Loucy (cell line): ENCODE measurements at regions not wholly inside any gene's neighbourhood (a gene's known extent, or its start where the extent isn't known, plus 50 kb on each side); places are given as distances from the start of the nearest gene placed in this dataset.

Experiments used
- H2AFZ ChIP-seq: fragments of 200-600 bp; sonication (generic); 2 replicates; pipeline ENCODE4 v1.6.0; 2016; ENCODE audit warnings: antibody characterized with exemption, mild to moderate bottlenecking, low read length, moderate library complexity
- H3F3A ChIP-seq: fragments of 200-600 bp; 2 replicates; pipeline ENCODE4 v1.6.0; 2016; ENCODE audit warnings: antibody characterized with exemption, low read depth, mild to moderate bottlenecking
- H3K27me3 ChIP-seq: fragments of 200-600 bp; sonication (generic); 2 replicates; pipeline ENCODE4 v1.6.1; 2014; ENCODE audit warnings: low read length, mild to moderate bottlenecking; ENCODE audit not compliant: insufficient read depth, poor library complexity, severe bottlenecking
- H3K36me3 ChIP-seq: fragments of 200-600 bp; sonication (generic); 2 replicates; pipeline ENCODE4 v1.6.1; 2016; ENCODE audit warnings: low read length; ENCODE audit not compliant: insufficient read depth
- H3K4me1 ChIP-seq: fragments of 200-600 bp; sonication (generic); 2 replicates; pipeline ENCODE4 v1.5.1; 2014; ENCODE audit warnings: low read length, mild to moderate bottlenecking; ENCODE audit not compliant: insufficient read depth, poor library complexity, severe bottlenecking
- H3K4me2 ChIP-seq: fragments of 200-600 bp; sonication (generic); 2 replicates; pipeline ENCODE4 v1.6.0; 2014; ENCODE audit warnings: antibody characterized with exemption, low read length, low read depth, mild to moderate bottlenecking; ENCODE audit not compliant: poor library complexity, severe bottlenecking
- H3K4me3 ChIP-seq: fragments of 200-600 bp; sonication (generic); 2 replicates; pipeline ENCODE4 v1.5.1; 2014; ENCODE audit warnings: low read length, mild to moderate bottlenecking, mixed read lengths; ENCODE audit not compliant: poor library complexity, severe bottlenecking
- H3K79me2 ChIP-seq: fragments of 200-600 bp; sonication (generic); 2 replicates; pipeline ENCODE4 v1.6.1; 2014; ENCODE audit warnings: low read length; ENCODE audit not compliant: insufficient read depth
- H3K9ac ChIP-seq: fragments of 200-600 bp; sonication (generic); 2 replicates; pipeline ENCODE4 v1.6.0; 2014; ENCODE audit warnings: mild to moderate bottlenecking, low read depth, low read length, moderate library complexity; ENCODE audit not compliant: poor library complexity, severe bottlenecking
- H3K9me2 ChIP-seq: fragments of 200-600 bp; sonication (generic); replicated peaks from 2 replicates; pipeline ENCODE4 v1.6.1; 2016; ENCODE audit warnings: low read depth, low read length, mixed read lengths
- H3K9me3 ChIP-seq: fragments of 200-600 bp; sonication (generic); 2 replicates; pipeline ENCODE4 v1.6.1; 2014; ENCODE audit warnings: mild to moderate bottlenecking, antibody characterized with exemption, low read length, low read depth; ENCODE audit not compliant: insufficient read depth
- H4K20me1 ChIP-seq: fragments of 200-600 bp; sonication (generic); 2 replicates; pipeline ENCODE4 v1.6.0; 2014; ENCODE audit warnings: antibody characterized with exemption, low read length, mild to moderate bottlenecking; ENCODE audit not compliant: insufficient read depth, poor library complexity, severe bottlenecking
- EZH2phosphoT487 ChIP-seq: fragments of 200-600 bp; IDR thresholded peaks from 2 replicates; pipeline ENCODE4 v1.6.1; 2018; ENCODE audit warnings: antibody characterized with exemption, mild to moderate bottlenecking, moderate library complexity, borderline replicate concordance
- TF ChIP-seq, protein P1 (sequence below): fragments of 200-600 bp; sonication (generic); conservative IDR thresholded peaks from 2 replicates; pipeline ENCODE4 v1.5.1; 2014; ENCODE audit warnings: mild to moderate bottlenecking, antibody characterized with exemption, low read length

GRCh38 chr15:99921101-99921500 lies 187.9 kb upstream of the LYSMD4 start:
- Histone ChIP-seq H3K9me3 (no peaks in the 10 kb centered on the region), H4K20me1 (no peaks in the 10 kb centered on the region), H3F3A (no peaks in the 10 kb centered on the region), H3K9ac (no peak overlapping the region), H2AFZ (no peak overlapping the region), H3K4me3 (no peak overlapping the region), H3K36me3 (no peaks in the 10 kb centered on the region), H3K27me3 (no peaks in the 10 kb centered on the region), H3K9me2 (no peaks in the 10 kb centered on the region), H3K4me1 (no peaks in the 10 kb centered on the region), H3K79me2 (no peaks in the 10 kb centered on the region), H3K4me2 (no peak overlapping the region)
- TF ChIP-seq EZH2phosphoT487 = no peak
- TF ChIP-seq, protein P1, sequence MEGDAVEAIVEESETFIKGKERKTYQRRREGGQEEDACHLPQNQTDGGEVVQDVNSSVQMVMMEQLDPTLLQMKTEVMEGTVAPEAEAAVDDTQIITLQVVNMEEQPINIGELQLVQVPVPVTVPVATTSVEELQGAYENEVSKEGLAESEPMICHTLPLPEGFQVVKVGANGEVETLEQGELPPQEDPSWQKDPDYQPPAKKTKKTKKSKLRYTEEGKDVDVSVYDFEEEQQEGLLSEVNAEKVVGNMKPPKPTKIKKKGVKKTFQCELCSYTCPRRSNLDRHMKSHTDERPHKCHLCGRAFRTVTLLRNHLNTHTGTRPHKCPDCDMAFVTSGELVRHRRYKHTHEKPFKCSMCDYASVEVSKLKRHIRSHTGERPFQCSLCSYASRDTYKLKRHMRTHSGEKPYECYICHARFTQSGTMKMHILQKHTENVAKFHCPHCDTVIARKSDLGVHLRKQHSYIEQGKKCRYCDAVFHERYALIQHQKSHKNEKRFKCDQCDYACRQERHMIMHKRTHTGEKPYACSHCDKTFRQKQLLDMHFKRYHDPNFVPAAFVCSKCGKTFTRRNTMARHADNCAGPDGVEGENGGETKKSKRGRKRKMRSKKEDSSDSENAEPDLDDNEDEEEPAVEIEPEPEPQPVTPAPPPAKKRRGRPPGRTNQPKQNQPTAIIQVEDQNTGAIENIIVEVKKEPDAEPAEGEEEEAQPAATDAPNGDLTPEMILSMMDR = no peak

DNA sequence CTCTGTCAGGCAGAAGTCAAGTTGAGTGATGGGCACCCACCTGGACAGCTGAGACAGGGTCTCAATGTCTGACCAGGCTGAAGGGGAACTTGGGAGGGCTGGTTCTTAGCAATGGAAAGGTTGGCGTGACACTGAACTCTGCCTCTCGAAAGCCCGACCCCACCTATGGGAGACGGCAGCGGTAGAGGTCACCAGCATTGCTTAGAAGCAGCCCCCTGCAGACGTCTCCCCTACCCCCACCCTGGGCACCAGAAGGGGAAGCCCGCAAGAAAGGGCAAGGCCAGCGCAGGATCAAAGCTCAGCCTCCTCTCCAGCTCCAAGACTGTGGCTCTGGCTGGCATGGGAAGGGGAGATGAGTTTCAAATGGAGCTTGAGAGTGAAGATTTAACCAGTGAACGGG lies 184.8 kb upstream of the LYSMD4 start:
- Histone ChIP-seq H3F3A (no peaks in the 10 kb centered on the region), H3K9ac (no peak overlapping the region), H3K9me3 (no peaks in the 10 kb centered on the region), H3K4me3 (no peak overlapping the region), H3K36me3 (no peaks in the 10 kb centered on the region), H3K4me1 (no peaks in the 10 kb centered on the region), H3K27me3 (no peaks in the 10 kb centered on the region), H4K20me1 (no peaks in the 10 kb centered on the region), H3K4me2 (no peak overlapping the region), H3K9me2 (no peaks in the 10 kb centered on the region), H3K79me2 (no peaks in the 10 kb centered on the region), H2AFZ (no peak overlapping the region)
- TF ChIP-seq, protein P1 = no peak
- no peak for TF ChIP-seq EZH2phosphoT487

DNA sequence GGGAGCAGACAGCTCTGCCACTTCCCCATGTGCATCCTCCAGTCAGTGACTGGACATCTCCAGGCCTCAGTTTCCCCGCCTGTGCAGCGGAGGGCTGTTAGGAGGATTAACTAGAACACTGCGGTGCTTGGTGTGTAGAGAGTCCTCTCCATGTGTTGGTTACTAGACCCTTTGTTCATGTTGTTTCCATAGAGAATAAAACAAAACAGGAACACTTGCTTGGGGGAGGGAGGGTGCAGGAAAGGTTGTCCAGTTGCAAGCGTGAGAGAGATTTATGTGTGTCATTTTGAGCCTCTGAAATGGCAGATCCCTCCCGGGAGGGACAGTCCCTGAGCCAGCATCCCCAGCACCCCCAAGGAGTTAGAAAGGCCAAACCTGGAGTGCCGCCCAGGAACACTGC lies 184.0 kb upstream of the LYSMD4 start:
- no peaks in the 10 kb centered on the region for H3K9me3 ChIP-seq
- no peaks in the 10 kb centered on the region for H3F3A ChIP-seq
- H3K4me1 ChIP-seq = no peaks in the 10 kb centered on the region
- no peak overlapping the region for H3K9ac ChIP-seq
- no peak overlapping the region for H3K4me2 ChIP-seq
- H3K79me2 ChIP-seq = no peaks in the 10 kb centered on the region
- H3K36me3 ChIP-seq = no peaks in the 10 kb centered on the region
- no peaks in the 10 kb centered on the region for H3K9me2 ChIP-seq
- no peak overlapping the region for H2AFZ ChIP-seq
- no peak for TF ChIP-seq EZH2phosphoT487
- H3K4me3 ChIP-seq = no peak overlapping the region
- no peaks in the 10 kb centered on the region for H4K20me1 ChIP-seq
- H3K27me3 ChIP-seq = no peaks in the 10 kb centered on the region

DNA sequence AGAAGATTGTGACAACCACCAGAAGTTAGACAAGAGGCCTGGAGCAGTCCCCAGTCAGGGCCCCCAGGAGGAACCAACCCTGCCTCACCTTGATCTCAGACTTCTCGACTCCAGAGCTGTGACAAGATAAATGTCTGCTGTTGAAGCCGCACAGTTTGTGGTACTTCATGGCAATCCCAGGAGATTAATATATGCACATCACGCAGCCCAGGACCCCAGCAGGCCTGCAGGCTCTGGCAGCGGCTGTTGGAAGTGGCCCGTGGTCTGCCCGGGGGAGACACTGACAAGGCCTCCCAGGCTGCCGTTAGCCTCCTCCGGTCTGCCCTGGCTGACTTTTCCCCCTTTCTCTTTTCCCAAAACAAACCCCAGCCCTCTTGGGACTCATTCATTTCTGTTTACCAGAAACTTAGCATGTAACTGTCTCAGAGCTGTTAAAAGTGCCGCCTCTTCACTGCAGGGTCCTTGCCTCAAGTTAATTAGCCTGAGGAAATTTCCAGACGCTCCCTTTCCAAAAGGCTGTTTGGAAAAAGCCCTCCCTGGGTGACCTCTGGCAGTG lies 183.5 kb upstream of the LYSMD4 start:
- Histone ChIP-seq H3K4me1 (no peaks in the 10 kb centered on the region), H3K4me2 (no peak overlapping the region)
- TF ChIP-seq, protein P1 = no peak
- no peak for TF ChIP-seq EZH2phosphoT487

More for the DNA sequence above, 183.5 kb upstream of the LYSMD4 start:
- Histone ChIP-seq H3K36me3 (no peaks in the 10 kb centered on the region), H3K9me3 (no peaks in the 10 kb centered on the region), H3K9me2 (no peaks in the 10 kb centered on the region), H3K4me3 (no peak overlapping the region), H4K20me1 (no peaks in the 10 kb centered on the region), H3K79me2 (no peaks in the 10 kb centered on the region), H3F3A (no peaks in the 10 kb centered on the region), H3K9ac (no peak overlapping the region), H2AFZ (no peak overlapping the region), H3K27me3 (no peaks in the 10 kb centered on the region)
